Fibroblast of the aortic adventitia (primary cell): ENCODE measurements at regions not wholly inside any gene's neighbourhood (a gene's known extent, or its start where the extent isn't known, plus 50 kb on each side); places are given as distances from the start of the nearest gene placed in this dataset.

Source experiments
- DNase-seq: peaks from one replicate; pipeline ENCODE4 v3.0.0-alpha.2; 2010; ENCODE audit warnings: low read depth
- H3K4me3 ChIP-seq: 2 replicates; pipeline ENCODE4 v1.5.1; 2011; ENCODE audit warnings: low read depth, mild to moderate bottlenecking, control low read depth, low read length, moderate library complexity
- TF ChIP-seq, protein P1 (sequence below): IDR thresholded peaks from 2 replicates; pipeline ENCODE4 v1.5.1; 2011; ENCODE audit warnings: mild to moderate bottlenecking, low read length, control low read depth, inconsistent platforms; ENCODE audit not compliant: insufficient read depth

DNA sequence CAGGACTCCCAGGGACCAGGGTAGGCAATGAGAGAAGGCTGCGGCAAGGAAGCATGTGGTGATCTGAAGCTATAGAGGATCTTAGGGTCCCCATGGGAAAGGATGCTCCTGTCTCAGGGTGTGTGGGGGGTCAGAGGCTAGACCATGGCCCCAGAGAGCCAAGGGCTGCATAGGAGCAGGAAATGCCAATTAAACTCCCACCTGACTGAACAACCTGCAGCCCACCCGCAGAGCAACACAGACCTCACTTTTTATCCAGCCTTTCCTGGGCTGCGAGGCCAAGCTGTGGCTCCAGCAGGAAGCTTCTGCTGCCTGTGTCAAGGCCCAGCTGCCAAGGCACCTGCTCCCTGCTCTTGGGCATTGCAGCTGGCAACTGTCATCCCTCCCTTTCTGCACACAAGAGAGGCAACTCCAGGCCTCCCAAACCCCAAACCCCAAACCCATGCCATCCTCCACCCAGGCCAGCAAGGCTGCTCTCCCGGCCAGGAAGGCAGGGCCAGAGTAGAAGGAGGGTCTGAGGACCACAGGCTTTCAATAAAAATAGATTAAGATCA is 290.1 kb downstream of the FOXO1 start:
- DNase-seq: no peak
- TF ChIP-seq, protein P1, sequence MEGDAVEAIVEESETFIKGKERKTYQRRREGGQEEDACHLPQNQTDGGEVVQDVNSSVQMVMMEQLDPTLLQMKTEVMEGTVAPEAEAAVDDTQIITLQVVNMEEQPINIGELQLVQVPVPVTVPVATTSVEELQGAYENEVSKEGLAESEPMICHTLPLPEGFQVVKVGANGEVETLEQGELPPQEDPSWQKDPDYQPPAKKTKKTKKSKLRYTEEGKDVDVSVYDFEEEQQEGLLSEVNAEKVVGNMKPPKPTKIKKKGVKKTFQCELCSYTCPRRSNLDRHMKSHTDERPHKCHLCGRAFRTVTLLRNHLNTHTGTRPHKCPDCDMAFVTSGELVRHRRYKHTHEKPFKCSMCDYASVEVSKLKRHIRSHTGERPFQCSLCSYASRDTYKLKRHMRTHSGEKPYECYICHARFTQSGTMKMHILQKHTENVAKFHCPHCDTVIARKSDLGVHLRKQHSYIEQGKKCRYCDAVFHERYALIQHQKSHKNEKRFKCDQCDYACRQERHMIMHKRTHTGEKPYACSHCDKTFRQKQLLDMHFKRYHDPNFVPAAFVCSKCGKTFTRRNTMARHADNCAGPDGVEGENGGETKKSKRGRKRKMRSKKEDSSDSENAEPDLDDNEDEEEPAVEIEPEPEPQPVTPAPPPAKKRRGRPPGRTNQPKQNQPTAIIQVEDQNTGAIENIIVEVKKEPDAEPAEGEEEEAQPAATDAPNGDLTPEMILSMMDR: no peak

DNA sequence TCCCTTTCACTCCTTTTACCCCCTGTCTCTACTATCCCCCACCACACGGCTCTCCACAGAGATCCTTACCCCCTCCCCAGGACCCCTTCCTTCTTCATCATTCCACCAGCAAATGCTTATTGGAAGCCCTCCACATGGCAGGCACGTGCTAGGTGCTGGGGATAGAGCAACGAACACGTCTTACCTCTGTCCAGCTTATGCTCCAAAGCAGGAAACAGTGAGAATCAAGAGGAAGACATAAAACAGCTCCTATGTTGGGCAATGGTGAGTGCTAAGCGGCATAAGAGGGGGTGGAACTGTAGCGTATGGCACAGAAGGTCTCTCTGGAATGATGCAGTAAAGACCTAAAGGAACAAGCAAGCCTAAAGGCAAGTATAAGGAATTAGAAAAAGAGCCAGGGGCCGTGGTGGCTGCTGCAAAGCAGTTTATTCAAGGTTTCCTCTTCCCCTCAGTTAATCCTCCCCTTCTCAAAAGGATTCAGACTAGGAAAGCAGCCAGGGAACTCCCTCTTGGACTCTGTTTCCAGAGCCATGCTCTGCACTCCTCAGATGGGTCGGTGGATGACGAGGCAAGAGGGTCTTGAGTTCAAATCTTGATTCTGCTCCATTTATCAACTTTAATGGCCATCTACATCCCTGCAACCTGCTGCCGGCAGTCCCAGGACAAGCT is 289.4 kb downstream of the FOXO1 start:
- no peak overlapping the region for H3K4me3 ChIP-seq
- TF ChIP-seq, protein P1: no peak
- no peak for DNase-seq

More for the DNA sequence above, 290.1 kb downstream of the FOXO1 start:
- no peak overlapping the region for H3K4me3 ChIP-seq

DNA sequence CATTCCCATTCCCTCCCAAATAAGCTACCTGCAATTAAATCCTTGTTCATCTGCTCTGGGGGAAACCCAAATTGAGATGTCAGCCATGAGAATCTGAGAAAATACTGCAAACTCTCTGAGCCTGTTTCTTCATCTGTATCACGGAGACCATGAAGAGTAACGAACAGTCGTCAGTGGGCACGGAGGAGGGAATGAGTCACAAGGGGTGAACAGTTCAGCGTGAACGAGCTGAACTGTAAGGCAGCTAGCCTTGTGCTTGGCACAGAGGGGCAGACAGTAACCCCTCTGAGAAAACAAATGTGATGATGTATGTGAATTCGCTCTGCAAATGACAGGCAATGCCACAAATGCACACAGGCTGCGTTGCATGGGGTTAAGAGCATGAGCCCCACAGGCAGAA is 288.7 kb downstream of the FOXO1 start:
- peak; percentile 20 for DNase-seq
- TF ChIP-seq, protein P1: no peak
- H3K4me3 ChIP-seq: no peak overlapping the region

DNA sequence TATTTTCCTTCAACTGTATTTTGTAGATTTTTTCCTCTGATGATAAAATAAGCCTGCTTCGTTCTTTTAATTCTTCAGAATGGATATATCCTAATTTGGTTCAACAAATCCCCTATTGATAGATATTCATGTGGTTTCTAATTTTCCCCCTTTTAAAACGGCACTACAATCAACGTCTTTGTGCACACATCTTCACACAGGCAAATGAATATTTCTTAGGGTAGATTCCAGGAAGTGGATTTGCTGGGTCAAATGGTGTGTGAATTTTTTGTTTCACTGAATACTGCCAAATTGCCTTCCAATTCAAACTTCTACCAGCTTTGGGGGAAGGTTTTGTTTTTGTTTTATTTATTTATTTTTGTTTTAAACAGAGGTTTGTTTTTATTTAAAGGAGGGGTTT is 287.2 kb downstream of the FOXO1 start:
- no peak for DNase-seq
- H3K4me3 ChIP-seq: no peak overlapping the region
- TF ChIP-seq, protein P1: no peak

DNA sequence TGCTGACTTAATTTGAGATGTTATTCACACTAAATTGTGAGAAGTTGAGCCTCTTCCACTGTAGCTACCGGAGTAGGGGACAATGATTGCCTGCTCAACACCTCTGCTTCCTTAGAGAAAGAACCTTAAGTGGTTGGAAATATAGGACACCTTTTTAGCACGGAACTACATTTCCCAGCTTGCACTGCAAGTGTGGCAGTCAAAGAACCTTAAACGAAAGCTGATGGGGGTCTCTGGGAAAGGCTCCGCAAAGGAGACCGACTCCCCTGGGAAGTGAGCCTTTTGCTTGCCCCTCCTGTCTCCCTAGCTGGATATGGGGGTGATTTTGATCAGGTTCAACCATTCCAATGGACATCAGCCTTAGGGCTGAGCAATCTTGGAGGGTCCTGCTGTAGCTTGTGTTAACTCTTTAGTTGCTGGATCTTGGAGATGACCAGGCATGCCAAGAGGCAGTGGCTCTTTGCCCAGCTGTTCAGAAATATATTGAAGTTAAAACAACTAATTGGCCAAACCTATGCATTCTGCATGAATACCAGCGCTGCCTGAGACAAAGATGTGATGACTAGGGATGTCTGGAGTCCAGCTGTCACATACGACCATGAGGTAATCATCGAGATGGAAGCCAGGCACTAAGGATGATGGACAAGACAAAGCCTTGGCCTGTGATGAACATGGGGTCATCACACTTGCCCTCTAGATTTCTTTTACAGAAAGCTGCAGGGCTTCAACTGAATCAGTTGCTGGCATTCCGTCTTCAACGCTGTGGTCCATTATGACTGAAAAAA is 286.5 kb downstream of the FOXO1 start:
- no peak for DNase-seq
- no peak overlapping the region for H3K4me3 ChIP-seq
- TF ChIP-seq, protein P1: no peak

DNA sequence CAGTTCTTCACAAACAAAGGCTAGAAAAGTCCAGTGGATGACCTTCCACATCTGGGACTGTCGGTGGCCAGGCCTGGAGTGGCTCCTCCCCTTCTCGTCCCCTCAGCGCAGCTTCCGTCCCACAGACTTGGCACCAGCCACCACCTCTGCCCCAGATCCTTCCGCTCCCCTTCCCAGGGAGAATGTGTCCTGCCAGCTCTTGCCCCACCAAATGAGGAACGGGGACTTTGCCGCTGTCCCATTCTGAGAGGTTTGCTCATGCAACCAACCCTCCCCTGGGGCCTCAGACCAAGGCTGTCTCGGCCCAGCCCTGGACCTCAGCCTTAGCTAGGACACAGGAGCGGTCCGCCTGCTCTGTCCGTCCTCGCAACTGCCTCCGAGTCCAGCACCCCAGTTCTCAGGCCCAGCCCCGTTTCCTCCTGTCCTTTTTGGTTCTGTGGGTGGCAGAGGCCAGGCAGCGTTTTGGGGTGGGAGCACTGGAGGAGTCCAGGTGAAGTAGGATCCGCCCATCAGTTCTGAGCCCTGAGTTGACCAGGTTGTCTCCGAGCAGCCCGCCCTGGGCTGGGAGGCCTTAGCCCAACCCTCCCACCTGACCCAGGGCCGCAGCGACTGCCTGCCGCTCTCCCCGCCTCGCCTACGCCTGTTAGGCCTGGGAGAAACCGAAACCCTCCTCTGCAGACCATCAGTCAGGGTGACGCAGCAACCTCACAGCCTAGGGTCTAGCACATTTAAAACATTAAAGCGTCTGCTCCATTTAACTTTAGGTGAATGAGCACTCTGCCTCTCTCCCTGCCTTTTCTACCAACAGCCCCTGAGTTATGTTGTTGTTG is 284.3 kb downstream of the FOXO1 start:
- DNase-seq: no peak
- TF ChIP-seq, protein P1: no peak

More for the DNA sequence above, 284.3 kb downstream of the FOXO1 start:
- no peak overlapping the region for H3K4me3 ChIP-seq
